GM12878 (cell line): ENCODE measurements at regions not wholly inside any gene's neighbourhood (a gene's known extent, or its start where the extent isn't known, plus 50 kb on each side); places are given as distances from the start of the nearest gene placed in this dataset.

Experiments
- ATAC-seq: fragments of 200-7000 bp; cut with Tn5 transposase; 3 replicates; pipeline ENCODE4 v1.9.1; 2020; ENCODE audit warnings: mild to moderate bottlenecking, moderate library complexity
- BruUV-seq: library from RNA; stranded (reverse); fragments of 400-500 nt; replicated peaks from 2 replicates; lab custom pipeline; 2021; lab: Mats Ljungman, UMichigan
- CTCF ChIA-PET: fragments of 300-600 bp; sonication (Branson Sonifier 250); formaldehyde crosslinking; extraction: SDS; loops from one replicate; lab custom pipeline; 2021; ENCODE audit warnings: inconsistent platforms; lab: Yijun Ruan, JAX
- POLR2A ChIA-PET: fragments of 350-600 bp; formaldehyde crosslinking; extraction: SDS; loops from one replicate; lab custom pipeline; 2021; ENCODE audit warnings: inconsistent platforms; lab: Charles Lee
- RAD21 ChIA-PET: fragments of 300-600 bp; sonication (Branson Sonifier 250); formaldehyde crosslinking; loops from one replicate; lab custom pipeline; 2023; ENCODE audit warnings: antibody characterized with exemption; ENCODE audit not compliant: unreplicated experiment; lab: Charles Lee
- SMC1A ChIA-PET: fragments of 300-600 bp; sonication (Branson Sonifier 250); formaldehyde crosslinking; loops from one replicate; lab custom pipeline; 2023; ENCODE audit not compliant: unreplicated experiment, uncharacterized antibody; lab: Charles Lee
- DNase-seq: peaks from one replicate; pipeline ENCODE4 v3.0.0-alpha.2; 2011; ENCODE audit warnings: low read depth, low spot score
- FAIRE-seq: peaks from 3 replicates; lab custom pipeline; 2011; peaks lifted over from hg19 to GRCh38; lab: Jason Lieb, UNC
- H2AFZ ChIP-seq: 2 replicates; pipeline ENCODE4 v1.6.0; 2011; ENCODE audit warnings: low read depth, low read length, control low read depth; ENCODE audit not compliant: control insufficient read depth
- H3K27ac ChIP-seq: 2 replicates; pipeline ENCODE4 v1.5.1; 2011; ENCODE audit warnings: control low read depth; ENCODE audit not compliant: control insufficient read depth, insufficient read depth
- H3K27me3 ChIP-seq, 2 experiments: replicated peaks in 1 of 2; 2 replicates each; pipeline versions ENCODE4 v1.6.0 to v1.6.1; 2011; ENCODE audit warnings: low read length in 1 of 2; ENCODE audit not compliant: control insufficient read depth in 2 of 2, insufficient read depth in 2 of 2
- H3K36me3 ChIP-seq, 2 experiments: 2 replicates each; pipeline ENCODE4 v1.5.1; 2011; ENCODE audit warnings: low read length in 1 of 2; ENCODE audit not compliant: control insufficient read depth in 2 of 2, insufficient read depth in 2 of 2
- H3K4me1 ChIP-seq: 2 replicates; pipeline ENCODE4 v1.6.1; 2011; ENCODE audit warnings: mild to moderate bottlenecking, low read length, moderate library complexity, mixed read lengths; ENCODE audit not compliant: control insufficient read depth, insufficient read depth
- H3K4me2 ChIP-seq: 2 replicates; pipeline ENCODE4 v1.6.0; 2011; ENCODE audit warnings: control low read depth; ENCODE audit not compliant: control insufficient read depth, insufficient read depth
- H3K4me3 ChIP-seq: fragments of 200-600 bp; sonication (generic); 2 replicates; pipeline ENCODE4 v1.5.1; 2016
- H3K79me2 ChIP-seq: 2 replicates; pipeline ENCODE4 v1.6.0; 2011; ENCODE audit warnings: low read length; ENCODE audit not compliant: control insufficient read depth, insufficient read depth
- H3K9ac ChIP-seq: 2 replicates; pipeline ENCODE4 v1.8.0; 2011; ENCODE audit warnings: low read length, control low read depth, mixed read lengths; ENCODE audit not compliant: control insufficient read depth, insufficient read depth
- H3K9me3 ChIP-seq: replicated peaks from 3 replicates; pipeline ENCODE4 v1.5.1; 2011; ENCODE audit warnings: mild to moderate bottlenecking, low read length; ENCODE audit not compliant: control insufficient read depth, insufficient read depth
- H4K20me1 ChIP-seq: 2 replicates; pipeline ENCODE4 v1.6.0; 2011; ENCODE audit not compliant: control insufficient read depth, insufficient read depth
- BACH1 ChIP-seq: fragments of 450-650 bp; IDR thresholded peaks from 2 replicates; pipeline ENCODE4 v1.6.1; 2017; ENCODE audit warnings: mild to moderate bottlenecking, borderline replicate concordance
- BRCA1 ChIP-seq: IDR thresholded peaks from 2 replicates; pipeline ENCODE4 v1.6.1; 2011; ENCODE audit warnings: low read depth, low read length, improper control_type of control experiment
- CBX3 ChIP-seq: fragments of 200-600 bp; sonication (generic); IDR thresholded peaks from 2 replicates; pipeline ENCODE4 v1.6.1; 2016; ENCODE audit warnings: low read depth, borderline replicate concordance
- EGR1 ChIP-seq, 2 experiments: IDR thresholded peaks; 1 replicate in 1 of 2; 2 replicates in 1 of 2; pipeline ENCODE4 v1.6.1; 2011 to 2012; ENCODE audit warnings: low read depth in 2 of 2, low read length in 2 of 2, borderline replicate concordance in 1 of 2, mild to moderate bottlenecking in 1 of 2, moderate library complexity in 1 of 2
- FOXM1 ChIP-seq: IDR thresholded peaks from 2 replicates; pipeline ENCODE4 v1.6.1; 2012; ENCODE audit warnings: low read depth, mild to moderate bottlenecking, inconsistent platforms, low read length, moderate library complexity
- JUND ChIP-seq: IDR thresholded peaks from 2 replicates; pipeline ENCODE4 v1.6.1; 2012; ENCODE audit warnings: low read depth, mild to moderate bottlenecking, low read length, improper control_type of control experiment, moderate library complexity
- PML ChIP-seq: IDR thresholded peaks from 2 replicates; pipeline ENCODE4 v1.6.1; 2012; ENCODE audit warnings: low read length, inconsistent platforms
- RBBP5 ChIP-seq: fragments of 200-600 bp; sonication (generic); conservative IDR thresholded peaks from 2 replicates; pipeline ENCODE4 v1.6.1; 2016
- TCF3 ChIP-seq: IDR thresholded peaks from 2 replicates; pipeline ENCODE4 v1.6.1; 2012; ENCODE audit warnings: low read depth, mild to moderate bottlenecking, low read length, borderline replicate concordance; ENCODE audit not compliant: insufficient read depth
- WGBS: methylation state at CpG from one replicate; pipeline ENCODE4 v1.1.6; 2016; ENCODE audit warnings: low lambda C conversion rate; ENCODE audit not compliant: insufficient replicate concordance, insufficient coverage; ENCODE audit errors: missing lambda C conversion rate; 5-methylcytosine and 5-hydroxymethylcytosine counted together
- in situ Hi-C: fragments of 300-500 bp; cut with MboI; formaldehyde crosslinking; loops from 9 replicates; pipeline ENCODE4 v1.14.3; 2018; ENCODE audit warnings: mixed read lengths
- intact Hi-C: fragments of 100-400 bp; cut with micrococcal nuclease; formaldehyde crosslinking; loops from one replicate; pipeline ENCODE4 v1.14.2; 2022; ENCODE audit not compliant: unreplicated experiment
- TF ChIP-seq, protein P1 (sequence below): fragments of 450-650 bp; IDR thresholded peaks from 2 replicates; pipeline ENCODE4 v1.6.1; 2016; ENCODE audit warnings: mild to moderate bottlenecking
- TF ChIP-seq, protein P2 (sequence below): fragments of 450-650 bp; IDR thresholded peaks from 2 replicates; pipeline ENCODE4 v1.6.1; 2017; ENCODE audit warnings: mild to moderate bottlenecking
- TF ChIP-seq, protein P3 (sequence below): fragments of 450-650 bp; IDR thresholded peaks from 2 replicates; pipeline ENCODE4 v1.6.1; 2016; ENCODE audit warnings: mild to moderate bottlenecking

DNA sequence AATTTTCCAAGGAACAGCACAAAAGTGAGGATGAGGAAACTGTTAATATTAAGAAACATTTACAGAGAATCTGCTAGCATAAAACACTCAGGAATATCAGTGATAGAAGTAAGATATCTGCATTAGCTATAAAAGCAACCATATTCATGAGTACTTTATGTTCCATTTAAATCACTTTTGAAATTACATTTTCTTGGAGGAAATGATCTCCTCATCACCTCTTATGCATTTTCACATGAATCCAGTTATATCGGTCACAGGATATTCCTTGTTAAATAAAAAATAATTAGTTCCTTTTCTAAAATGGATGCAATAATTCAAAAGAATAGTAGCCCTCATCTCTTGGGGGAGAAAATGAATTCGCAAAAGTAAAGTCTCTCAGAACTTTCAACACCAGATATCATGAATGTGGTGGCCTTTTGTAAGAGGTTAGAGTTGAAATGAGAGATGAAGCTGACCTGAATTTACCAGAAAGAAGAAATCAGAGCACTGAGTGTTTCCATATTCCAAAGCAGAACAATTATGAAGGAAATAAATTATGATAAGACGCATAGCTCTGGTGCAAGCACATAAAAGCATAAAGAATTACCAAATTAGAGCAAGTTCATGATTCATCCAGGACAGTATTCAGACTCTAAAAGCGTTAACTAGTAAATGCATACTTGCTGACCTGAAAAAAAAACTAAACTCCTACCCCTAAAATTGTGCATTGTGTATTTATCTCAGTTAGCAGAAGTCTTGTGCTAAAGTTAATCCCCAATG lies 321.9 kb upstream of the CCDC54 start (continued):
- no peak for TF ChIP-seq FOXM1

DNA sequence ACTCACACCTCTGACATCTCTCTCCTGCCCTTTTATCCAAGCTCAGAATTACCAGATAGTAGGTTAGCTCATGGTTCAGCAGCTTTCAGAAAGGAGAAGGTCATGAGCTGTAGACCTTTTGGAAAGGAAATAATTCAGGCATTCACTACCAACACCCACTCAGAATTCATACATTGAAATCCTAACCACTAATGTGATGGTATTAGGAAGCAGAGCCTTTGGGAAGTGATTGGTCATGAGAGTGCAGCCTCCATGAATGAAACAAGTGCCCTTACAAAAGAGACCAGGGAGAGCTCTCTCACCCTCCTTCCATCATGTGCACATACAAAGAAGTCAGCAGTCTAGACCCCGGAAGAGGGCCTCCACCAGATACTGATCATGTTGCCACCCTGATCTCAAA lies 315.8 kb upstream of the CCDC54 start:
- RAD21 ChIA-PET, result no interaction called here
- no peak for DNase-seq
- Histone ChIP-seq H3K27ac (no peak overlapping the region), H3K9me3 (no peaks in the 10 kb centered on the region), H3K4me1 (no peaks in the 10 kb centered on the region), H3K4me2 (no peak overlapping the region), H3K27me3 (no peaks in the 10 kb centered on the region), H3K4me3 (no peak overlapping the region), H2AFZ (no peak overlapping the region), H3K79me2 (no peaks in the 10 kb centered on the region), H4K20me1 (no peaks in the 10 kb centered on the region), H3K9ac (no peak overlapping the region), H3K36me3 (no peaks in the 10 kb centered on the region)
- no peak for TF ChIP-seq JUND
- TF ChIP-seq EGR1 (IDR thresholded peaks at IDR 0.05; ENCODE audit: borderline replicate concordance in 1 of 2, low read depth in 2 of 2, low read length in 2 of 2), result no peak
- TF ChIP-seq PML, result no peak
- TF ChIP-seq BRCA1, result no peak
- TF ChIP-seq, protein P1, sequence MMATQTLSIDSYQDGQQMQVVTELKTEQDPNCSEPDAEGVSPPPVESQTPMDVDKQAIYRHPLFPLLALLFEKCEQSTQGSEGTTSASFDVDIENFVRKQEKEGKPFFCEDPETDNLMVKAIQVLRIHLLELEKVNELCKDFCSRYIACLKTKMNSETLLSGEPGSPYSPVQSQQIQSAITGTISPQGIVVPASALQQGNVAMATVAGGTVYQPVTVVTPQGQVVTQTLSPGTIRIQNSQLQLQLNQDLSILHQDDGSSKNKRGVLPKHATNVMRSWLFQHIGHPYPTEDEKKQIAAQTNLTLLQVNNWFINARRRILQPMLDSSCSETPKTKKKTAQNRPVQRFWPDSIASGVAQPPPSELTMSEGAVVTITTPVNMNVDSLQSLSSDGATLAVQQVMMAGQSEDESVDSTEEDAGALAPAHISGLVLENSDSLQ, result no peak
- TF ChIP-seq, protein P2, sequence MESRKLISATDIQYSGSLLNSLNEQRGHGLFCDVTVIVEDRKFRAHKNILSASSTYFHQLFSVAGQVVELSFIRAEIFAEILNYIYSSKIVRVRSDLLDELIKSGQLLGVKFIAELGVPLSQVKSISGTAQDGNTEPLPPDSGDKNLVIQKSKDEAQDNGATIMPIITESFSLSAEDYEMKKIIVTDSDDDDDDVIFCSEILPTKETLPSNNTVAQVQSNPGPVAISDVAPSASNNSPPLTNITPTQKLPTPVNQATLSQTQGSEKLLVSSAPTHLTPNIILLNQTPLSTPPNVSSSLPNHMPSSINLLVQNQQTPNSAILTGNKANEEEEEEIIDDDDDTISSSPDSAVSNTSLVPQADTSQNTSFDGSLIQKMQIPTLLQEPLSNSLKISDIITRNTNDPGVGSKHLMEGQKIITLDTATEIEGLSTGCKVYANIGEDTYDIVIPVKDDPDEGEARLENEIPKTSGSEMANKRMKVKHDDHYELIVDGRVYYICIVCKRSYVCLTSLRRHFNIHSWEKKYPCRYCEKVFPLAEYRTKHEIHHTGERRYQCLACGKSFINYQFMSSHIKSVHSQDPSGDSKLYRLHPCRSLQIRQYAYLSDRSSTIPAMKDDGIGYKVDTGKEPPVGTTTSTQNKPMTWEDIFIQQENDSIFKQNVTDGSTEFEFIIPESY, result no peak
- no peak for TF ChIP-seq RBBP5
- TF ChIP-seq TCF3, result no peak
- TF ChIP-seq CBX3, result no peak
- no peak for TF ChIP-seq BACH1
- TF ChIP-seq, protein P3, sequence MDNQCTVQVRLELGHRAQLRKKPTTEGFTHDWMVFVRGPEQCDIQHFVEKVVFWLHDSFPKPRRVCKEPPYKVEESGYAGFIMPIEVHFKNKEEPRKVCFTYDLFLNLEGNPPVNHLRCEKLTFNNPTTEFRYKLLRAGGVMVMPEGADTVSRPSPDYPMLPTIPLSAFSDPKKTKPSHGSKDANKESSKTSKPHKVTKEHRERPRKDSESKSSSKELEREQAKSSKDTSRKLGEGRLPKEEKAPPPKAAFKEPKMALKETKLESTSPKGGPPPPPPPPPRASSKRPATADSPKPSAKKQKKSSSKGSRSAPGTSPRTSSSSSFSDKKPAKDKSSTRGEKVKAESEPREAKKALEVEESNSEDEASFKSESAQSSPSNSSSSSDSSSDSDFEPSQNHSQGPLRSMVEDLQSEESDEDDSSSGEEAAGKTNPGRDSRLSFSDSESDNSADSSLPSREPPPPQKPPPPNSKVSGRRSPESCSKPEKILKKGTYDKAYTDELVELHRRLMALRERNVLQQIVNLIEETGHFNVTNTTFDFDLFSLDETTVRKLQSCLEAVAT, result no peak
- CTCF ChIA-PET, result interaction anchor here (1.9 kb wide), 1 partner anchor 16 kb away, joined by 4 read pairs; no protein-coding TSS in a partner anchor
- POLR2A ChIA-PET, result no interaction called here
- SMC1A ChIA-PET, result interaction anchor here (1.2 kb wide), 1 partner anchor 12 kb away, joined by 3 read pairs; no protein-coding TSS in a partner anchor
- in situ Hi-C loops, result no loop called here
- no peak for FAIRE-seq
- intact Hi-C loops, result loop anchor here (10.0 kb wide), 2 partner anchors 427 to 1377 kb away; no protein-coding TSS in a partner anchor
- no peak for ATAC-seq
- no TSS peak for BruUV-seq
- WGBS, result 5% methylated on average over 1 of the region's 1 CpG
